ENCODE measurements at regions not wholly inside any gene's neighbourhood (a gene's known extent, or its start where the extent isn't known, plus 50 kb on each side); places are given as distances from the start of the nearest gene placed in this dataset.

DNA sequence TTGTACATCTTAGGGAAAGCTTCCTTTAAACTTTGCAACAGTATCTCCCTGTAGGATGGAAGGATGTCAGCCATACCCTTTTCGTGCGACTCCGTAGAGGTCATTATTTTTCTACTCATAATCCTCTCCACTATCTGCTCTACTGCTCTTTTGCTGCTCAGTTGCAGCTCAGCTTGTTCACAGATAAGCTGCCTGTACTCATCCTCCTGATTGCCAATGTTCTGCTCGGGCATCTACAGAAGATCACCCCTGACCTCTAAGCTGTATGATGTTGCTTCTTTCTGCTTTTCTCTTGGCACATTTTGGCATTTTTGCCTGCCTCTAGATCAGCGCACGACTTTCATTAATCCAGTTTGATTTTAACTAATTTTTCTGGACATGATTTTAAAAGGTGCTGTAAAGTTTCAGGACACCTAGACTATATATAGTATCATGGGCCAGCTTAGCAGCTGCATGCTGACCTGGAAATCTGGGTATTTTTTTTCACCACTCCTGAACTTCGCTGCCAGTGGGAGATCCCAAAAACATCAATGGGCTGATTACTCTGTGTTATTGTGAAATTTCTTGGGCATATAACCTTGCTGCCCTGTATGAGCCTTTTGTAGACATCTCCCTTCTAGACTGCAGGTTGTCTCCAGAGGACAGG is 131.2 kb upstream of the ZNF608 start:
- no peak for TF ChIP-seq GATA2 (IDR thresholded peaks at IDR 0.05; ENCODE audit: low read depth, low read length)
- TF ChIP-seq GATA3 (IDR thresholded peaks at IDR 0.05; ENCODE audit: low read depth, low read length): no peak

All from SH-SY5Y (cell line).